ENCODE measurements at regions not wholly inside any gene's neighbourhood (a gene's known extent, or its start where the extent isn't known, plus 50 kb on each side); places are given as distances from the start of the nearest gene placed in this dataset.

DNA sequence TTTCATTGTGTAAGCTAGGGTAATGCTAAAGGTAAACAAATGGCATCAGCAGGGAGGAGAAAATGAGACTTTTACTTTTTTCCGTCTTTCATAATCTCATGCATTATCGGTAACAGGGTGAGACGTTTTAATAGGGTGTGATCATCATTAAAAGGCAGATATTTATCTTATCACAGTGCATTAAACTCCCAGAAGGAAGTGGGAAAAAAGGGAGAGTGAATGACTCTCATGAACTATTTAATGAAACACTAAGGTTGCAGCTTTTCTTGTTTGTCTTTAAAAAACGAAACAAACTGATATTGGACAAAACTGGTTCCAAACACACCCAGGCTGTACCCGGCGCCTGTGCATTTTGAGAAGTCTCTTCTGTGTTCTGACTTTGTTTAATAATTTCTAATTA, 1936.8 kb upstream of the PIK3C3 start:
- no peak for FAIRE-seq

DNA sequence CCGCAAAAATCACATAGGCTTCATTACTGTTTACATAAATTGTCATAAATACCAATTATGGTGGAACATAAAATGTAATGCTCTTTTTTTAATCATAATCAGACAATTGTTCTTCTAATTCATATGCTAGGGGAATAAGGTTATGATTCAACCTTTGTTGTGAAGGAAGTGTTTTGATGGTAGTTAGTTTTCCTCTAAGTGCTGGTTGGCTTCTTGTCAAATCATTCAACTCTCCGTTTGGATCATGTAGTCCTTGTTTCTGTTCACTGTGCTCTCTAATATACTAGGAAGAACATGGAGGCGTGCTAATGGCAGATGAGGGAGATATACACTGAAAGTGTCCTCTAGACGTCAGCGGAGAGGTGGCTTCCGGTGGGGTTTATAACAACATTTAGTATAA, 1938.0 kb upstream of the PIK3C3 start:
- no peak for FAIRE-seq

DNA sequence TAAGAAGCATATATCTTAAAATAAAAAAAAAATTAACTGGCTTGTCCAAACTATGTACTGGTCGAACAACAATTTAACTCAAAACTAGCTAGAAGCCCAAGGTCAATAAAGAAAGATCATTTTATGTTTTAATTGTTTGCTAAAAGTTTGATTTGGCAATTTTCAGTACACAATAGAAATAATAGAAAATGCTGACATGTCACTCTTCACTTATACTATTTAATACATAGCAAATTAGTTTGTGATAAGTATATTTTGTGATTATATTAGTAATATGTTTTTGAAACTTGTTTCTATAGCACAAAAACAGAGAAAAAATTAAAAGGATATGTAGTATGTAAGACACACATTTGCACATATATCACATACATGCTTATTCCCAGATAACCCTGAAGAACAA, 1938.6 kb upstream of the PIK3C3 start:
- FAIRE-seq, result no peak

DNA sequence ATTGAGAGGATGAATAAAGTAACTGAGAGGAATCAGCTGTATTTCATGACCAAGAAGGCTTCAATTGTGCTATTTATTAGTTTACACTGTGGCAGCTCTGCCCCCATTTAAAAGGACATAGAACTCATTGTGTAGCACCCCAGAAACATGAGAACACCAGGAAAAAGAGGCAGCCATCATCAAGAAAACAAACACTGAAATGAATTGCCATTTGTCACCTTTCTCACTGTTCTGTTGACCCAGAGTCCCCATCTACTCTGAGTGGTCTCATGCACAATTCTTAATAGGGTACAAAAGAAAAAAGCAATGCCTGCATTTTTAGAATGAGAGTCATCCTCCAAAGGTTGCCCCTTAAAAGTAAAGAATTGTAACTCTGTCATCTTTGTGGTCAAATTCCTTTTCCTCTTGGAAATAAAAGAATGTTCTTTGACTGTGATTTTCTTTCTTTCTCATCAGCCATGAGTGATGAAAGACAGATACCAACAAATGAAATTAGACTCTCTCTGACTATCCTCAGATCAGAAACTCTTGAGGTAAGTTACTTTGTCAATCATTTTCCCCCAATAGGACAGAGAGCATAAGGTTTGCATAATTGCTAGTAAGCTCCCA, 1941.9 kb upstream of the PIK3C3 start:
- FAIRE-seq, result no peak

DNA sequence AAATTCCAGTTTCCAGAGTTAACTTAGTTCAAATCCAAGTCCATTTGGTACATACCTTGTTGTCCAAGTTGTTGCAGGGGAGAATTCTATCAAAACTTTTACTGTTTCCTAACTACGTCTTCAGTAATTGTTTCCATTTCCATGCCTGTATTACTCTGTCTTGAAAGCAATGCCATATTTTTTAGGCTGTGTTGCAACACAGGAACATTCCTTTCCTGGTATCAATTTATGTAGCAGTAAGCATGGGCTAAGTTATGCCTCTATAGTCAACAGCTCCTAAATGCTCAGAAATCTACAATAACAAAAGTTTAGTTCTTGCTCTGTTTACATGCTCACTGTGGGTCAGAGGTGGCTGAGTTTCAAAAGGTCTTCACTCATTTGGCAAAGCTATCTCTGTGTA, 1943.8 kb upstream of the PIK3C3 start:
- FAIRE-seq, result no peak

DNA sequence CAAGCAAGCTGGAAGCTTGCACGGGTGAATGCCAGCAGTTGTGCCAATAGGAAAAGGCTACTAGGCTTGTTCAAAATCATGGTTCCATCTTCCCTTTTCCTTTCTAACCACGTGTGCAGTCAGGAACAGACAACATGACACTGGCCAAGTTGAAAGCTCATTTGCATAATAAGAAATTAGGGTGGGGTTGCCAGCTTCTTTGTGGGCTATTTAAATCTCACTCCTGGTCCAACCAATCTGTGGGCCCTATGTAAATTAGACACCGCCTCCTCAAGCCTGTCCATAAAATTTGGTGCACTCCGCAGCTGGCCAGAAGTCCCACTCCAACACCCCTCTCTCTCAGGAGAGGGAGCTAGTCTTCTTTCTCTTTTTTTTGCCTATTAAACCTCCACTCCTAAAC, 1948.4 kb upstream of the PIK3C3 start:
- FAIRE-seq, result no peak

DNA sequence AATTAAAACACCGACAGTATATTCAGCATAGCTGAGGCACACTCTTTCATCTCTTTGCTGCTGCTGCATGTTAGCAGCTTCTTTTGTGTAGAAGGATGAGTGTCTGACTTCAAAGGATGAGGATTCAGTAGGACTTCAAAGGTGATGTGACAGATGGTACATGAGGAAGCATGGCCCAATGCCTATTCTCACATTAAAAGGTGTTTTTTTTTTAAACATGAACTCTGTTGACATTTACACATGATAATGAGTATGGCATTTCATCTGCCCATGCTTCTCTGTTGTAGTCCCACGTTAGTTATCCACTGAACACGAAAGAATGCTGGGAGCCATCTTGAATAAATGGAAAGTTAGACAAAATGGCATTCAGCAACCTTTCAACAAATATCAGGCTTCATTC, 1950.8 kb upstream of the PIK3C3 start:
- no peak for FAIRE-seq

DNA sequence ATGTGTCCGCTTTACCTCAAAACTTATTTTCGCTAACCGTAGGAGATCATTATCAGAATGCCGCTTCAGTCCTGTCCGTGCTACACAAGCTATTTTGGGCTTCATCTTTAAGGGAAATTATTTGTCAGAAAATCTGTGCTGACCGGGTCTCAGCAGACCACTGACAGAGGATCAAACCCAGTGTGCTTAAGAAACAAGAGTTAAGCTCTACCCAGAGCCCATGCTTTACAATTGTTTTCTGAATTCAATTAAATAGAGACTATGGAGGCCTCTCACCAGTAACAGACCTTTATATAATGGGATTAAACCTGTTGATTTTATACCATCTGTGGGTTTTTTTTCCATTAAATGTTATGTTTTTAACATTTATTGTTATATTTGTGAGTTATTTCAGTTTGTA, 1956.7 kb upstream of the PIK3C3 start:
- no peak for FAIRE-seq

DNA sequence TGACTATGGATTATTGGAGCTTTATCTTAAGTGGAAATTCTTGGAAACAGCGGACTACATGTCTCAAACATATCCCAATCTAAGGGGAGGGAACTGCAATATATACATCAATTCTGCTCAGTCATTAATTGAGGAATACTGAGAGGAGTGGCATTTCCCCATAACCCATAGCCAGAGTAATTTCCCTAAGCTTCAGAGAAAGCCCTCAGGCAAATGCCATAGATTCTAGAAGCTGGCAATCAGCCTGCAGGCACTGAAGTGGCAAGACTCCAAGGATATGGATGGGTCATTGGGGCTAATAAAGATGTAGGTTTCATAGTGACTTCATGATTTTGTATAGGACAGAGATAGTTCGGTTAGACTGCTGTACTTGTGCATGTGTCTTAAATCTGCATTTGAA, 1960.5 kb upstream of the PIK3C3 start:
- FAIRE-seq, result no peak

DNA sequence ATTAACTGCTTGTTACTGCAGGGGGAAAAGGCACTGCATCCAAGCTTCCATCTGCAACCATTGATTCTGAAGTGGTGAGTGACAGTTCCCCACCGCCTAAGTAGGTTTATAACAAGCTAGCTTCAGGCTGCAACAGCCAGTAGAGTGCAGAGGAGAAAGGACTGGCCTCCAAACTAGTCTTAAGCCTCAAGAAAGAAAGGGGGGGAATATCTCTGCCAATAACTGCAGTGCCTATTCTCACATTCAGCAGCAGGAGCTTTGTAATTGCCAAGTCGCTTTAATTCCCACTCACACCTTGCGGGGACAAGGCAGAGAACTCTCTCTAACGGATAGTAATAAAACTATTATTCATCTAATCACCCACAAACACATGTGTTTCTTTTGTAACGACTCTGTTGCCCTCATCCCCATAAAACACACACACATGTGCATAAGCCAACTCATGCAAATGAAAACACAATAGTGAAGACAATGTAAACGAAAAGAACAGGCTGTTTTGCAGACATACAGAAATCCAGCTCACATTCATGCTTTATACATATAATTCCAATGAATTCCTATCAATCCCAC, 1963.3 kb upstream of the PIK3C3 start:
- FAIRE-seq, result no peak

DNA sequence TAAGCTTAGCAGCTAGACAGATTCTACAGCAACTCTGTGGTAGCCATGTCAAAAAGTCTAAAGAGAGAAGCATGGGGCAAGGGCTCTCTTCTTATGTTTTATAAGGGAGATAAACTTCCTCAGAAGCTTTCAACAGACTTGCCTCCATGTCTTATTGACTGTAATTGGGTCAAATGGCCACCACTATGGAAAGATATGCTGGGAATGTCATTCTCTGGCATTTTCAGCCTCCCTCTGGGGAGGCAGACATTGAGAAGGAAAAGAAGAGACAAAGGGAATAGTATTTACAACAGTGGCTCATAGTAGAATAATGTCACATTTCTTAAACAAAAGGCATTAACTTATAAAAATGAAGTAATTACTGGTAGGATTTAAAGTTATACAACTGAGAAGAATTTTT, 1964.5 kb upstream of the PIK3C3 start:
- FAIRE-seq, result no peak

DNA sequence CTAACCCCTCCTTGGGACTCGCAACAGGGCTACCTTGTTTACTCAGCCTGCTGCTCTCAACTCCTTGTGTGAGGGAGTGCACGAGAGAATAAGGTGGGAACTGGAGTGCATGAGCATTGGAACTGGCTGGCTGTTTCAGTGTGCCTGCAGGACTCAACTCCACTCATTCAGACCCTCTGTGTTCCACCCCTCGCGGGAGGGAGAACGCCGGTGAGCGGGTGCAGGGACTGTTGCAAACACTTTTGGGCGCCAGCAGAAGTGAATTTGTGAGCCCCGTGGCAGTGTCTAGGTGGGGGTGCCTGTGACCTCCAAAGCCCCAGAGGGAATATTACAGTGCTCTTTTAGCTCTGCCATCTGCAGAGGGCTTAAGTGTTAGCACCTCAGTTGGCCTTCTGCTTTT, 1978.3 kb upstream of the PIK3C3 start:
- no peak for FAIRE-seq

DNA sequence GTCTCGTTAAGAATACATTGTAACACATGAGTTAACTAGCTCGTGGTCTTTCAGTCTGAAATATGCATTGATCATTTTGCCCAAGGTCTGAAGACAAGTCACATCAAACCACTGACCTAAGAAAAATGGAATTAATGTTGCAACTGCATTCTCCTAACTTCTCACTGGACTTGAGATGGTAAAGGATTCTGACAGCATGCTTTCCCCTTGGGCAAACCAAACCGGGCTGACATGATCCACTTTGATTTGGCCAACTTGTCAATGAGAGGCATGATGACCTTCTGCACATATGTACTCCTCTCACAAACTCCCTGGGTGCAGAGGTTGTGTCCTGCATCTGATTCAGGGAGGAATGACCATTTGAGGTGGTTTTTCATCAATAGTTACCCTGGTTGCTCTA, 1982.5 kb upstream of the PIK3C3 start:
- no peak for FAIRE-seq

DNA sequence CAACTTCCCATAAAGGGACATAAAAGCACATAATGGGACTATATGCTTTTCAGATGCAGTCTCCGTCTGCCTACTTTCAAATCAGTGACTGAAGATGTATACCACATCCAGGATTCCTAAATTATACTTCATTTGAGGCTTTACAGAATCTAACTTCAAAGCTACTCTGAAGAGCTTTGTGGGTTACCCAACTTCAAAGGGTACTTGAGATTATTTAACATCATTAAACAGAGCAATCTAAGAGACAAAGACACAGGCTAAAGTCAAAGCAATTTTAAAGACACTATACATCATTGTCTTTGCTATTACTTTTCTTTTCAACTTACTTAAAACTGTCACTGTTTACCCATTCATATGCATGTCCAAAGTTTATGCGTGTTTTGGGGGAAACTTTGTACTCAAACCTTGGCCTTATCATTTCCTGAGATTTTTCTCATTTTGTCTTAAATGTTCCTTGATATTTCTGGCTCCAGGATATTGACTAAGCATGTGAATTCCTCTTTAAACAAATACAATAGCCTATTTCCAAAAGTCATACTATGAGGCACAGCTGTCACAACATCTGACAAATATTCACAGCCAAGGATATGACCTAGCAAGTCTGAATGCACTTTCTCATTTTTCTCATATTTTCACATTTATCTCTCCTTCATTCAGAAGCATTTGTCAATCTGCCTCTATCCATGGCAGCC, 1985.1 kb upstream of the PIK3C3 start:
- no peak for FAIRE-seq

DNA sequence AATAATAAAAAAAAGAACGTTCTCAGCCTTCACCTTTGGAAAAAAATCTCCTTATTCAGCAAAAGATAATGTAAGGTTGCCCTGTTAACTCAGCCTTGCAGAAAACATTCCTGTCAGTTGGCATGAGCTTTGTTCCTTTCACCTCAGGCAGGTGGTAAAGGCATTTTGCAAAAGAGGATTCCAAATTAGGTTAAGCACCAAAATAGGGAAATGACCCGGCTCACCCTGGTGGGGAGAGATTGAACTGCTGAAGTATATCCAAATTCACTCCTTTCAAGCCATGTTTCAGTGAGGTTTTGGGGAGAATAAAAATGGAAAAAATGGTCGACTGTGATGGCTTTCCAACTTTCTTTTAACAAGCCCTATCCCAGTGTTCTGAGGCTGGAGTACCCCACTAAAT, 1988.8 kb upstream of the PIK3C3 start:
- FAIRE-seq, result no peak

DNA sequence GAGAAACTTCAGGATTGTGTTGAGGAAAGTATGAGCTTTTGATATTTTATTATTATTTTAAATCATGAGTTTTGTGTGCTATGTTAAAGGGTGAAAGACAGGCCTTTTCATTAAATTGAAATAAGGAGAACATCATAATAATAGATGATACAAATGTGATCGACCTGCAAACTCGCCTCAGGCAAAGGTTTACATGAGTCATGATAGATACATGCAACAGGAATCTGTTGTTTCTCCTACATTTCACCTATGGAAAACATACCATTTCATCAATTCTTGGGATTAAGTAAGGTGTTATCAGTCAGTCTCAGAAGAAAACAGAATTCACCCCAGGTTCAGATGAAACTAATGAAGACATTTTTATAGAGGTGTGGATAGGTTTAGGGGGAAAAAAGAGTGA, 1992.5 kb upstream of the PIK3C3 start:
- no peak for FAIRE-seq

DNA sequence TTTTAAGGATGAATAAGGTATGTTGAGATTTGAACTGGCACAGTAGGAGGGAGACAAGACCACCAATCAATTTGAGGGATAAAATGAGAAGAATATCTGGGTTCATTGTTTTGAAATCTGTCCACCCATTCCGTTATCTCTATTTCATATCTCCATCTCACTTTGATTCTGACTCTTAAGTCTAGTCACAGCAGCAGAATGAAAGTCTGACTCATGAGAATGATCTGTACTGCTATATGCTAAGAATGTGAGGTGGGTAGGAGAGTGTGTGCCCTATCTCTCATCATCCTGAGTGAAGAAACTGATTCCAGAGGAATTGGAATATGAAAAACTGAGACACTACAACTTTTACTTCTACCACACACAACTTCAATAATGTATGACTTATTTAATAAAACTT, 1994.5 kb upstream of the PIK3C3 start:
- no peak for FAIRE-seq

DNA sequence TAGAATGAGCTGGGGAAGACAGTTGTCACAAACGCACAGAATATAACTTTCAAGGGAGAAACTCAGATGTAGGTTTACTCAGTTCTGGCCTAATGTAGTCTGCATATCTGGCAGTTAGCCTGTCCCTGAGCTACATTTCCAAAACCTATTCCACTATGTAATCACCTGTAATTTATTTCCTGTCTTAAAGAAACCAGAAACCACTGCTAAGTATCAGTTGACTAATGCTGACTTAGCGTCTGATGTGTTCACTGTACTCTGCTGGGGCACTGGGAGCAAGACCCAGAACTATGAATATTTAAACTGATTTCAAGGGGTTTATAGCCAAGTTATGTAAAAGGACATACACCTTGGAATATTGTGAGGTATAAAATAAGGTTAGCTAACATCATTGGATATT, 1995.2 kb upstream of the PIK3C3 start:
- no peak for FAIRE-seq

DNA sequence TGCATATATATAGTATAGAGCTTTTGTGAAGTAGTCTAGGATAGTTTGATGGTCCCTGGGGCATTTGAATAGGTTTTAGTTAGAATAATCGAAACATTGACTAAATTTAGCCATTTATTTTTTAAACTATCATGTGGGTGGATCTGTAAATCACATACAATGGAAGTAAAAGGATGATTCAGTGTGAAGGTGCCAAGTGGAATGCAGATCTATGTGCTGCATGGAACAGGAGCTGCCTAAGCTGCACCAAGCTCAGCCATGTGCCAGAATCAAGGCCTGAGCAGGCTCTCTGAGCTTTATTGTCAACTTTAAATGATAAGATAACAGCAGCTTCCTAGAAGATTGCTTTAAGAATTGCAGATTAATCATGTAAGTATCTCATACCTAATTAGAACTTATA, 1996.2 kb upstream of the PIK3C3 start:
- no peak for FAIRE-seq

DNA sequence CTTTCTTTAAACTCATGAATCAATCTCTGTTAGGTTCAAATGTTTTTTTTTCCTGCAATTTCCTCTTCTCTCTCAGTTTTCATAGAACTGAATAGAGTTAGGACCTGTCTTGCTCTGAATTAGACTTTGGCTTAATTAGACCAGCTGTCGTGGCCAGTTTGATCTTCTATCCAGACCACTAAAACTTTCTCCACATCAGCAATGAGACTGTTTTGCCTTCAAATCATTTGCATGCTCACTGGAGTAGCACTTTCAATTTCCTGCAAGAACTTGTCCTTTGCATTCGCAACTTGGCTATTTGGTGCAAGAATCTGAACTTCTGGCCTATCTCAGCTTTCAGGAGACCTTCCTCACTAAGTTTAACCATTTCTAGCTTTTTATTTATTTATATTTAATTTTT, 2002.2 kb upstream of the PIK3C3 start:
- FAIRE-seq, result no peak

DNA sequence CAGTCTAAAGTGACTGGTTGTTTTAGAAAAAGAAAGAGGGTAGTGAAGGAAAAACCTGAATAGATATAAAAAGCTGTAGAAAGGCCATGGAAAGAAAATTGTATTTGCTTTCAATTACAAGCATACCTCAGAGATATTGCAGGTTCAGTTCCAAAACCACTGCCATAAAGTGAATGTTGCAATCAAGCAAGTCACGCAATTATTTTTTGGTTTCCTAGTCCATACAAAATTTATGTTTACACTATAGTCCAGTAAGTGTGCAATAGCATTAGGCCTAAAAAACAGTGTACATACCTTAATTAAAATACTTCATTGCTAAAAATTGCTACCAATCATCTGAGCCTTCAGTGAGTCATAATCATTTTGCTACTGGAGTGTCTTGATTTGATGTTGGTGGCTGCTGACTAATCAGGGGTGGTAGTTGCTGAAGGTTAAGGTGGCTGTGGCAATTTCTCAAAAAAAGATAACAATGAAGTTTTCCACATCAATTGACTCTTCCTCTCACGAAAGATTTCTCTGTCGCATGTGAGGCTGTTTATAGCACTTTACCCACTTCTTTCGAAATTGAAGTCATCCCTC, 2003.8 kb upstream of the PIK3C3 start:
- FAIRE-seq, result no peak

DNA sequence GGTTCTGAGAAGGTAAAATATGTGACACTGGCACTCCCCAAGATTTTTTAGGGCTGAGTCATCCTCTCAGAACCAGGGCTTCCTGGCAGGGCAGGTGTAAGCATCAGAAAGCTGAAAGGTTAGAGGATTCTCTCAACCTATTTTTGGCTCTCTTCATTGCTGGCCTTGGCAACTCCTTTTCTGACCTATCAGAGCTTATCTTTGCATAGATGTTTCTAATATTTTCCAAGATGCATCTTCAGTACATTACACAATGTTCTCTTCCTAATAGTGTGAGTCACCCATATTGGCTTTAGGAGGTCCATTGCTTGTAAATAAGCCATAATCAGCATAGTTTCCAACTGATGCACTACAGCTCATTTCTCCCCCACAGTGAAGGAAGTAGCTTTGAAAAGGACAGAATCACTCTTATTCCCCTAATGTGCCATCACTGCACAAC, 2008.4 kb upstream of the PIK3C3 start:
- no peak for FAIRE-seq

DNA sequence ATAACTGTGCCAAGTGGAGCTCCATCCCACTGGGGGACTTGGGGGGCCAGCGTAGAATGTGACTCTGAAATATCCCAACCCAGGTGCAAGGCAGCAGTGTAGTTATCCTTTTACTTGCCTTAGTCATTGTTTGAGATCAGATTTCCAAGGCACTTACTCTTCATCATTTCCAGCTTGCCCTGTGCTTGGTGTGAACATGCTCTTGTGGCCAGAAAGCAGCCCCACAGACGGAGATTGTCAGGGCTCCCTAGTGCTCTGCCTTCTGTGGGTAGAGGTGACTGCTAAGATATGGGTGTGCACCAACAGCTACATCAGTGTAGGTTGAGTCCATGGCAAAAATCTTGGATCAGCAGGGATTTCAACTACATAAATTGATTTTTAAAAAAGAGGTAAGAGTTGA, 2010.0 kb upstream of the PIK3C3 start:
- no peak for FAIRE-seq

DNA sequence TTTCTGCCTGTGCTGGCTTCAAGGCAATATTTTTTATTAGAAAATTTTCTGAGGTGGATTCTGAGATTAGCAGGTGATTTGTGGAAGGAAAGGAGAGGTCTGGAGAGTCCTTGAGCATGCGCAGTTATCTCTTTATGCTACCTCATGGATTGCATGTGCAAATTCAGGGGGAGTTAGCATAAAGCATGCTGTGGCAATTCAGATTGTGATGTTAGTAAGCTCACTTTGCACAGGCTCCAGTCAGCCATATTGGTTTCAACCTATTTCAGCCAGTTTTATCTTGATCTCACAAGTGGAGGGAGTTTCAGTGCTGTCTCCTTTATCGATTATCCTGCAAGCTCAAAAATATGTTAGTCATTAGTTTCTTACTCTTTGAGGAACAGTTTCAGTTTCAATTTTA, 2012.3 kb upstream of the PIK3C3 start:
- no peak for FAIRE-seq

Measured in TTC549 (cell line).